ENCODE measurements at regions not wholly inside any gene's neighbourhood (a gene's known extent, or its start where the extent isn't known, plus 50 kb on each side); places are given as distances from the start of the nearest gene placed in this dataset.

- ChIA-PET CTCF (ENCODE audit: low intra/inter-chr PET ratio) (no interaction called here), POLR2A (no interaction called here)
- Histone ChIP-seq H3K9me3 (replicated peaks; ENCODE audit: control insufficient read depth, insufficient read depth, low read depth, low read length) (no peaks in the 10 kb centered on the region), H4K20me1 (replicated peaks; ENCODE audit: control insufficient read depth, insufficient read depth, low read length) (no peaks in the 10 kb centered on the region; the same call in 1 of the 2 replicates), H3K79me2 (ENCODE audit: control insufficient read depth, insufficient read depth, low read length) (no peaks in the 10 kb centered on the region), H3K9me1 (ENCODE audit: control insufficient read depth, insufficient read depth, low read length) (no peaks in the 10 kb centered on the region), H3K4me3 (no peak overlapping the region), H2AFZ (ENCODE audit: low read depth, low read length) (no peak overlapping the region), H3K4me1 (replicated peaks in 1 of 2; ENCODE audit: control insufficient read depth in 2 of 2, insufficient read depth in 2 of 2, low read length in 2 of 2) (no peaks in the 10 kb centered on the region), H3K4me2 (ENCODE audit: insufficient read depth, low read length) (no peak overlapping the region), H3K27ac (ENCODE audit: extremely low read depth, low read depth, low read length) (no peak overlapping the region), H3K27me3 (ENCODE audit: control insufficient read depth in 2 of 2, insufficient read depth in 2 of 2, low read length in 2 of 2) (peaks cover 1 to 7% of the 10 kb centered on the region in 2 experiments; a peak in 3 of 5 replicates), H3K36me3 (ENCODE audit: control insufficient read depth, insufficient read depth, low read length) (no peaks in the 10 kb centered on the region), H3K9ac (ENCODE audit: insufficient read depth in 1 of 2, low read depth in 2 of 2, low read length in 2 of 2) (no peak overlapping the region)
- in situ Hi-C loops (cut with MboI) (loop anchor here (10.0 kb wide), 1 partner anchor 921 kb away; the partner anchor contains the start of gene GRIN2A), intact Hi-C loops (cut with micrococcal nuclease) (loop anchor here (10.0 kb wide), 1 partner anchor 921 kb away; the partner anchor contains the start of gene GRIN2A)
- no TSS peak for BruUV-seq (replicated peaks)
- ATAC-seq (no peak), DNase-seq (ENCODE audit: extremely low read depth in 1 of 4, low spot score in 3 of 4) (no peak), FAIRE-seq (no peak)
- TF ChIP-seq MEIS2 (IDR thresholded peaks at IDR 0.05; ENCODE audit: partially characterized antibody) (no peak), MCM5 (IDR thresholded peaks at IDR 0.05; ENCODE audit: low read depth) (no peak)
- WGBS (ENCODE audit: insufficient coverage, low coverage, missing lambda C conversion rate), result 0% methylated on average over 5 of the region's 5 CpGs
Observed at GRCh38 chr16:9264067-9264466, 172.6 kb downstream of the HAPSTR1 start.

GRCh38 chr16:9268446-9268845, 177.0 kb downstream of the HAPSTR1 start:
- no TSS peak for BruUV-seq (replicated peaks)
- ATAC-seq, result no peak

More at GRCh38 chr16:9268446-9268845, 177.0 kb downstream of the HAPSTR1 start:
- no peaks in the 10 kb centered on the region for H3K9me1 ChIP-seq (ENCODE audit: control insufficient read depth, insufficient read depth, low read length)
- TF ChIP-seq HINFP (tag; conservative IDR thresholded peaks at IDR 0.05; ENCODE audit: low read depth) (no peak), TAF1 (IDR thresholded peaks at IDR 0.05; ENCODE audit: control insufficient read depth, extremely low read depth, insufficient read depth, low read length, severe bottlenecking) (no peak), PHB2 (IDR thresholded peaks at IDR 0.05; ENCODE audit: low read depth) (no peak), ILF3 (IDR thresholded peaks at IDR 0.05; ENCODE audit: borderline replicate concordance) (no peak), RERE (CRISPR knock-in tag; IDR thresholded peaks at IDR 0.05; ENCODE audit: borderline replicate concordance) (no peak)
- H3K4me1 ChIP-seq (replicated peaks in 1 of 2; ENCODE audit: control insufficient read depth in 2 of 2, insufficient read depth in 2 of 2, low read length in 2 of 2), result no peaks in the 10 kb centered on the region
- WGBS (ENCODE audit: insufficient coverage, low coverage, missing lambda C conversion rate), result 0% methylated on average over 4 of the region's 4 CpGs
- no peak for DNase-seq (ENCODE audit: extremely low read depth in 1 of 4, low spot score in 3 of 4)
- H3K27ac ChIP-seq (ENCODE audit: extremely low read depth, low read depth, low read length), result no peak overlapping the region
- no peak for FAIRE-seq
- no peaks in the 10 kb centered on the region for H3K9me3 ChIP-seq (replicated peaks; ENCODE audit: control insufficient read depth, insufficient read depth, low read depth, low read length)
- H3K79me2 ChIP-seq (ENCODE audit: control insufficient read depth, insufficient read depth, low read length), result no peaks in the 10 kb centered on the region
- in situ Hi-C loops (cut with MboI), result loop anchor here (10.0 kb wide), 1 partner anchor 916 kb away; the partner anchor contains the start of gene GRIN2A
- ChIA-PET POLR2A (interaction anchor here (0.6 kb wide), 1 partner anchor 1031 kb away, joined by 4 read pairs; no protein-coding TSS in a partner anchor), CTCF (ENCODE audit: low intra/inter-chr PET ratio) (no interaction called here)
- intact Hi-C loops (cut with micrococcal nuclease), result loop anchor here (10.0 kb wide), 1 partner anchor 916 kb away; the partner anchor contains the start of gene GRIN2A
- H3K36me3 ChIP-seq (ENCODE audit: control insufficient read depth, insufficient read depth, low read length), result no peaks in the 10 kb centered on the region
- no peak overlapping the region for H2AFZ ChIP-seq (ENCODE audit: low read depth, low read length)
- no peaks in the 10 kb centered on the region; the same call in 1 of the 2 replicates for H4K20me1 ChIP-seq (replicated peaks; ENCODE audit: control insufficient read depth, insufficient read depth, low read length)
- peaks cover 6 to 9% of the 10 kb centered on the region in 2 experiments; a peak in 4 of 5 replicates for H3K27me3 ChIP-seq (ENCODE audit: control insufficient read depth in 2 of 2, insufficient read depth in 2 of 2, low read length in 2 of 2)
- no peak overlapping the region for H3K4me2 ChIP-seq (ENCODE audit: insufficient read depth, low read length)
- no peak overlapping the region for H3K4me3 ChIP-seq
- no peak overlapping the region for H3K9ac ChIP-seq (ENCODE audit: insufficient read depth in 1 of 2, low read depth in 2 of 2, low read length in 2 of 2)
